ENCODE measurements at regions not wholly inside any gene's neighbourhood (a gene's known extent, or its start where the extent isn't known, plus 50 kb on each side); places are given as distances from the start of the nearest gene placed in this dataset.

DNA sequence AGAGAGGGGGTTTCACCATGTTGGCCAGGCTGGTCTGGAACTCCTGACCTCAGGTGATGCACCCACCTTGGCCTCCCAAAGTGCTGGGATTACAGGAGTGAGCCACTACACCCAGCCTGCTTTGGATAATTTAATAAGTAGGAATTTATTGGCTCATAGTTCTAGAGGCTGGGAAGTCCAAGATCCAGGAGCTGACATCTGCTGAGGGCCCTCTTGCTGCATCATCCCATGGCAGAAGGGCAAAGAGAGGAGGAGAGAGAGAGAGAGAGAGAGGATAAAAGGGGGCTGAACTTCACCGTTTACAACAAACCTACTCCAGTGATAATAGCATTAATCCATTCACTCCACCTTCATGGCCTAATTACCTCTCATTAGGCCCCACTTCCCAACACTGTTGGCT is 62.0 kb upstream of the HES1 start:
- no peak for DNase-seq

DNA sequence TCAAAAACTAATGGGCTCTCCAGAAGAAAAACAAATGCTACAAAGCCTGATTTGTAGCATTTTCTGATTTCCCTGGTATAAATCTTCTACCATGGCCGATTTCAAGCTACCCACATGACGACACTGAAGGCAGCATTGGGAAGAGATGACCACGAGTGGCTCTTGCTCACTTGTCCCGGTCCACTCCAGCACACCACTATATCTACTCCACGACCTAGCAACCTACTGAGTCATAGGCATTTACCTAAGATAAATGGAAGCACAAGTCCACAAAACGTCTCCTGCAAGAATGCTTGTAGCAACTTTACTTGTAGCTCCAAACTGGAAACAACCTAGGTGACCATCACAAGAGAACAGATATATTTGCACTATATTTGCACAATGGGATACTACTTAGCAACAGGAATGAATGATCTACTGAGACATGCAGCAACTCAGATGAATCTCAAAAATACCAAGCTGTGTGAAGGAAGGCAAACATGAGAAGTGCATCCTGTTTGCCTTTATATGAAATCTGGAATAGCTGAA is 60.8 kb upstream of the HES1 start:
- no peak for DNase-seq

DNA sequence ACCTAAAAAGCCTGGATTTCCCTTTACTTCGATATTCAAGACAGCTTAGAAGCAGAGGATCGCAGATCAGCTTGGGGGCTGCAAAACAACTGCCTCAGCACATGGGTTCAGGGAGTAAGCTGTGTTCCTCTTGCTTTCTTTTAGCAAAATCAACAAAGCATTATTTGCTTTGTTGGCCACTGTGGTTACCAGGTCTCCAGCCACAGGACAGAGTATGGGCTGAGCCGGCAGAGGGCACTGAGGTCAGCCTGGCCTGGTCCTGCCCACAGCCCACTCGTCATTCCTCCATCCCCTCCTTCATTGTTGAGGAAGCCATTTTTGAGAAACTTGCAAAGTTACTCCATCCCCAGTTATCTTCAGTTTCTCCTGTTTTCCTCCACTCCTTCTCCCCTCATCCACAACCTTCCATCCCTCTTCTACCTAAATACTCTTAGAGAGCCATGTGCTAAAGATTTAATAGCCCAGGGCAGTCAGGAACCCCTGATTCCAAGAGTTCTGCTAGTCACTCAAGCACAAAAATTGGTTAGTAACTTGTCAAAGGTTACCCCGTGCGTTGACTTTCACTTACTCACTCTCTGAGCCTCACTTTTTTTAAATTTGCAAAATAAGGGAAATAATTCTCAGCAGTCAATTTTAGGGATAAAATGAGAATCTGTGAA is 60.0 kb upstream of the HES1 start:
- peak in 1 of 2 experiments; percentile 31 for DNase-seq

DNA sequence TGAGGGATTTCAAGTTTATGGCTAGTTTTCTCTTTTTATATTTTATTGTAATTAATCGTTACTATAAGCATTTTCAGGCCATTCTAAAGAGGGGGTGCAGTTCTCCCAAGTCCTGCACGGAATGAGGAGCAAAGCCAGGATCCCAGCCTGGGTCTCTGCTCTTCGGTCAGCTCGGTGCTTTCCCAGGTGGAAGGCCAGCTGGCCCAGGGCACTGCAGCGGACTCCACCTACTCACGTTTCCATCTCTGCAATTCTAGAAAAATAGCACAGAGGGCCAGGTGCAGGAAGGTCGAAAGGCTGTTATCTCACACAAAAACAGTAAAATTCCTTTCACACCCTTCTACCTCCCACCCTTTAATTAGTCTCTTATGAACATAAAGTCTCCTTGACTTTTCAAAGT is 59.5 kb upstream of the HES1 start:
- no peak for DNase-seq

DNA sequence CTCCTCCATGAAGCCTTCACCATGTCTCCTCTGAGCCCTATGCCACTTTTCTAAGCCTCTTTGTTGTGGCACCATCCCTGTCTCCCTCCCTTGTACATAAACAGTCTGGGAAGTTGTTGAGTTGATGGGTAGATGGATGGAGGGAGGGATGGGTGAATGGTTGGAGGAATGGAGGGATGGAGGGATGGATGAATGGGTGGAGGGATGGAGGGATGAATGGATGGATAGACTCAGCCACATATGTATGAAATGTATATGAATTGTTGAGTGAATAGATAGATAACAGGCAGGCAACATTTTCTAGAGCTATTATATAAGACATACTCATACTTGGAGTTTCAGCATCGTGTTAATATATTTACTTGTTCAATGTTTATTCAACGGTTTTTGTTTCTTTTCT is 58.3 kb upstream of the HES1 start:
- no peak for DNase-seq

DNA sequence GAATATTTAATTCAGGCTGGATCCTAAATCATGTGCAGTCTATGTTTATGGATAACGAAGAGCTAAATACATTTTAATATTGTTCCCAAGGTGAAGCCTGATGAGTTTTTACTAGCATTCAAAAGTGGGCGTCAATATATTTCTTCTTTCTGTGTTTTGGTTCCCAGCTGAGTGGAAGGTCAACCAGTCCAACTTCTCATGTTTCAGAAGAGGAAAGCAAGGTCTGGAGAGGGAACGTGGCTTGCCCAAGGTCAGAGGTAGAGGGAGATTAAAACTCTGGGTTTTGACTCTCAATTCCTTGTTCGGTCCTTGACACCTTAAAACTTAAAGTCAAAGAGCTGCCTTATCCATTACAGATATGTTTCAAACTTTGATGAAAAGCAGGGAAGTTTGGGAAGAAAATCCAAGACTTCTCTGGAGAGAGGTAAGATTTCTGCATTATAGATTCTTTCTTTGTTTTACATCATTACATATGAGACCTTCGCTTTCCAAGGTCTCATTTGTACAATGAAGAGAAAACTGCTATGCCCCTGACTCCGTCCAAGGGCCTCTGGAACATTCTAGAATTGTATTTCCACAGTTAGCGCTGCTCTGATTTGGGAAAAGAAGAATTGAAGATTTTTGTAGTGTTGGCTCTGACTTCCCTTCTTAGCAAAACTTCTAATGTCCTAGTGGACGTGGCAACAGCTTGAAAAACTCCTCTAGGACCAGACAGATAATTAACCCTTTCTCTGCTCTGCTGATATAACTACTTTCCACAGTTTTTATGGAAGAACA is 57.7 kb upstream of the HES1 start:
- no peak for DNase-seq

DNA sequence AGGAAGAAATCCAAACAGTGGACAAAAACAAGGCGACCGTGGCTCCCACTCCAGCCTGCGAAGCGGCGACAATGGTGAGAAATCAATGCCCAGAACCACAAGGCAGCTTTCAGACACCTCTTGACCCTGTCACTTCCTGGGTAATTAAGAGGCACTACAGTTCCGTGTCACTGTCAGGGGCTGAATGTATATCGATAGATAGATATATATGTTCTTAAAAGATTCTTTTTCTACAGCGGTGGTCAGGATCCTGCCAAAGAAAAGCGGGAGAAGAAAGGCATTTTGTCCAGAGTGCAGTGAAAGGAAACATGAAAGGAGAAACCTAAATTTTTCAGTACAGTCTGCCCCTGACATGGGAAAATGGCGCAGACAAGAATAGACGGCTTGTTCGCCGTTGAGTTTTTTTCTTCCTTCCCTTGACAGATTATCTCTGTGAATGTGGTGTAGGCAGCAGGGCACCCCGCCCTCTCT is 56.2 kb upstream of the HES1 start:
- no peak for DNase-seq

DNA sequence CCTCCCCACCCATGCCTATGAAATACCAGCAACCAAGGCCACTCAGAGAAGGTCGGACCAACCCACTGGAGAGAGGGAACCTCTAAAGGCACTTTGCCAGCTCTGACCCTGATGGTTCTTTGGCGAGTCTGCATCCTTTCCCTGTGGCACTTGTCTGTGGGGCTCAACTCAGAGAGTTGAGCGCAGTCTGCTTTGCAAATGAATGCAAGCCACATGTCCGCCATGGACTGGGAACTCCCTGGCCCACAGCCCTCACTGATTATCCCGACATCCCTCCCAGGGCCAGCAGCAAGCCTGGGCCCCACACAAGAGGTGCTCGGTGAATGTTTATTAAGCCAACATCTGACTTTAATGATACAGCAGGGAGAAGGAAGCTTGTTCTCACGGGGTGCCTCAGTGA is 55.5 kb upstream of the HES1 start:
- DNase-seq = no peak

DNA sequence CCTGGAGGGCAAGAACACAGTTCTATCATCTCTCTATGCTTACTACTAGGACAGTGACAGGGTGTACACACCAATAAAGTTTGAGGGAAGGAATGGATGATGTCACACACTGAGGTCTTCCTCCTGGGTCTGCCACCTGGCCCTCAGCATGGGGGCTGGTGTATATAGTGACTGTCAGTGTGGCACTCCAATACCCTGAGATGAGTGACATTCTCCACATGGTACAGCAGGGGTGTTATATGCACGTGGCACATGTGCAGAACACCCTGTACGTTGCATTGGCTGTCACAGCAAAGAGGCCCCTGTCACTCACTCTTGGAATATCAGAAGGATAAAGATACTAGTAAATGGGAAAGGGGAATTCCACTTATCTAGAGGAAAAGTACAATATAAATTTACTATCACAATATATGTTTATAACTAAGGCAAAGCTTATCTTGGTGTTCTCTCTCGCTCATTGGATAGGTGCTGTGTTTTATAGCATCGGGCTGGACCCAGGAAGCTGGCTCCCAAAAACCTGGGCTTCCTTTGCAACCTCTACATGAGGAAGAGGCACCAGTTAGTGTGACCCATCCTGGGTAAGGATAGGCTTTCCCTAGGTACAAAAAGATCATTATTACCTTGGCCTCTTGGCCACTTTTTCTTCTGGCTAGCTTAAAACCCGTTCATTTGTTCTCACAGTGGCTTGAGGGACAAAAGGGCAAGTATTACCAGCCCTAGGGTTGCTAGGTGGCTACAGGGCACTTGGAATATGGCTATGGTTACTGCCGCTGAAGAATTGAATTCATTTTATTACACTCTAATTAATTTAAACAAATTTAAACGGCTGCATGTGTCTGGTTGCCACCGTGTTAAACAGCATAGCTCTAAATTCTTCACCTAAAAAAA is 54.8 kb upstream of the HES1 start:
- DNase-seq = no peak

DNA sequence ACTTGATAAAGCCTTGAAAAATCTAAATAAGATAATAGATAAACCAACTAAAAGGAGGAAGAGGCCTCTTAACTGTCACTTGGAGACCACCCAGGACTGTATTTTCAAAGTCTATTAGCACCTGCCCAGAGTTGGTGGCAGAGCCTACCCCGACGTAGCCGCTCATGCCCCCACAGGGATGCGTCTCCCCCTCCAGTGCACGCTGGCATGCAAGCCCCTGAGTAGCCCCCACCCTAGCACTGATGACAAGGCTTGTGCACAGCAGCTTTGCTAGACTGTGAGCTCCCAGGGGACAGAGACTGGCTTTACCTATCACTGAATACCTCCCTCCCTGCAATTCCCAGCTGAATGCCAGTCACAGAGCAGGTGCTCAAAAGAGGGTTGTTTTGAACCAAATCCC is 54.1 kb upstream of the HES1 start:
- no peak for DNase-seq

DNA sequence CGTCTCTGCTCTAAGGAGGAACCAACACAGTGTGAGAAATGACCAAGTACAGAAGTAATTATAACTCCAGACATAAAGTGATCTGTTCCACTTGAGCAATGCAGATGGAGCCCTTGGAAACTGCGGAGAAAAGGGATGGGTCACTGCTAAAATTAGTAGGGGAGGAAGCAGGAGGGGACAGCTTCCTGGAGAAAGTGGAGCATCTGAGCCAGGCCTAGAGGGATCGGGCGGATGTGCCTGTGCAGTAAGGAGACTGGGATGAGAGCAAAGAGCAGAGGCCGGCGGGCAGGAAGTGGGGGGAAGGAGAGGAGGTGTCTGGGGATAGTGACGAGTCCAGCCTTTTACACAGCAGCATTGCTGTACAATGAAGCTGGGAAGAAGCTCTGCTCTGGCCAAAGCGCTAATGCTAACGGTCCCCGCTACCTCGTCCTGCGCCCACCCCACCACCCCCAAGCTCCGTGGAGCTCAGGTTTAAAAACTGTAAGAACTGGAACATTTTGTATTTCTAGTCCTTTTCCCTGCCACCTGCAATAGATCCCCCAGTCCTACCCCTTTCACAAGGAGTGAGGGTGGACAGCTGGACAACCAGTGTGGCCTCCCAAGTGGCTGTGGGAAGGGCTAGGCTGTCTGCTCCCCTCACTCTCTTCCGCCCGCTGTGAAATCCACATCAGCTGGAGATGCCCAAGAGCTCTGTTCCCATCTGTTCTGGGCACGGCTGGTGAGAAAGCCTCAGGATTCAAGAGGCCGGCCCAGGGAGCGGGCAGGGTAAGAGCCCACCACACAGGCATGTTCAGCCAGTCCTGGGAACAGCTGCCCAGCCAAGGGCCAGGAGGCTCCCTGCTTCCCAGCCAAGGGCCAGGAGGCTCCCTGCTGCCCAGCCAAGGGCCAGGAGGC is 53.0 kb upstream of the HES1 start:
- peak; percentile 23 to 45 for DNase-seq

DNA sequence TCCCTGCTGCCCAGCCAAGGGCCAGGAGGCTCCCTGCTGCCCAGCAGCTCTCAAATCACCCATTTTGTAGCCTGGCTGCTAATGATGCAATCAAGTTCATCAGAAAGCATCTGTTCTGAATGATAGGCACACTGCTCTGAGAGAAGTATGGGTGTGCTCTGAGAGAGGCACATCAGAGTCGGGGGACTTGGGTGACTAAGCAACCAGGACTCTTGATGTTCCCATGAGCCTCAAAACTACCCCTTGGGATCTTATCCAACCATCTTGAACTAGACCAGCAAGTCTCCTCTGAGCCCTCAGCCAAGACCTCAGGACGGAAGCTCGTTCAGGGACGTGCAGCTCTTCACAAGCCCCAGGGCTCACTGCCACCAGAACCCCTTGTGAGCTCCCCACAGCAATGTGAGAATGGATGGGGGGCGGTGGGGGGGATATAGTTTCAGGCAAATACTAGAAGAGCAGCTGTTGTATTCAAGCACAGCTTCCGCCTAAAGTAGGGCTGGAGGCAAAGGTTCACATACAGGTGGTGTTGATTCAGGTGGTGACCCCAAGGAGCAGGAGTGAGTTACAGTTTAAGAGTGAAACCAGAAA is 52.2 kb upstream of the HES1 start:
- DNase-seq = no peak

DNA sequence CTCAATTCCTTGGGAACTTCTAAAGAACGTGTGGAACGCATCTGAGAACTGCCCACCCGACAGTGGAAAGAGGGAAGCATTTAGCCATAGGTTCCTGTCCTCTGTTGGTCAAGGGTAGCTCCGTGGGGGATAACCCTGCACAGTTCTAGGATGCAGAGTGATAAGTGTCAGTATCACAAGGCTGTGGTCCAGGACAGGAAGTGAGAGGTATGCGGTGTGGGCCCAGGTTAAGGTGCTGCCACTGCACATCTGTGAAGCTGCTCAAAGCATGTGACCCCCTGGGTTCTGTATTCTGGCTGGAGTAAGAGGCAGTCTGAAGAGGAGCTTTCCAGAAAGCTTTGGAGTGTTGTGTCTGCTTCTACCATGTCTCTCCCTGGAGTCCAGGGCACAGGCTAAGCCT is 51.7 kb upstream of the HES1 start:
- DNase-seq = no peak

Data from SHP77 (cell line).